ENCODE measurements at regions not wholly inside any gene's neighbourhood (a gene's known extent, or its start where the extent isn't known, plus 50 kb on each side); places are given as distances from the start of the nearest gene placed in this dataset. TPM values are rescaled to one million over a fixed set of nuclear protein-coding genes. Genes with fewer than 3 reads are reported as not detected.
"Not testable (repeated sequence)": the region's sequence is repeated elsewhere in the genome, so short reads cannot be mapped to it uniquely, and the experiment has no call there.

DNA sequence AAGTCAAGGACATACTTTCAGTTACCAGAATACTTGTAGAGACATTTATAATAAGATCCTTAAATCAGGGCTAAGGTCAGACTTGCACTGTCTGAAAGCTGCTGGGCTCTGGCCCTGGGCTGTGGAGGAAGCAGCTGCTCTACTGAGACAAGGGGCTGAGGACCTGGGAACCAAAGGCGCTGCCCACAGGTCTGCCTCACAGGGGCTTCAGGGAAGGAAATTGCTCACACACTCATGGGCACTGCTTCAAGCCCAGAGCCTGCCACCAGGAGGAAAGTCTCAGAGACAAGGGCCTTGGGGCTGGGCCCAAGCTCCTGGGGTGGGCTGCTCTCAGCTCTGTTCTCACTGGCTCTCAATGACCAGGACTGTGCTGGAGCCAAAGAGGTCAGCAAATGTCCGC lies 614.1 kb downstream of the RPIA start:
- H3K27me3 Mint-ChIP-seq, H3K36me3 Mint-ChIP-seq, DNase-seq, H3K9me3 Mint-ChIP-seq, H3K4me3 Mint-ChIP-seq, ATAC-seq, POLR2A ChIA-PET, H3K4me1 Mint-ChIP-seq, H3K27ac Mint-ChIP-seq: not testable (repeated sequence)

DNA sequence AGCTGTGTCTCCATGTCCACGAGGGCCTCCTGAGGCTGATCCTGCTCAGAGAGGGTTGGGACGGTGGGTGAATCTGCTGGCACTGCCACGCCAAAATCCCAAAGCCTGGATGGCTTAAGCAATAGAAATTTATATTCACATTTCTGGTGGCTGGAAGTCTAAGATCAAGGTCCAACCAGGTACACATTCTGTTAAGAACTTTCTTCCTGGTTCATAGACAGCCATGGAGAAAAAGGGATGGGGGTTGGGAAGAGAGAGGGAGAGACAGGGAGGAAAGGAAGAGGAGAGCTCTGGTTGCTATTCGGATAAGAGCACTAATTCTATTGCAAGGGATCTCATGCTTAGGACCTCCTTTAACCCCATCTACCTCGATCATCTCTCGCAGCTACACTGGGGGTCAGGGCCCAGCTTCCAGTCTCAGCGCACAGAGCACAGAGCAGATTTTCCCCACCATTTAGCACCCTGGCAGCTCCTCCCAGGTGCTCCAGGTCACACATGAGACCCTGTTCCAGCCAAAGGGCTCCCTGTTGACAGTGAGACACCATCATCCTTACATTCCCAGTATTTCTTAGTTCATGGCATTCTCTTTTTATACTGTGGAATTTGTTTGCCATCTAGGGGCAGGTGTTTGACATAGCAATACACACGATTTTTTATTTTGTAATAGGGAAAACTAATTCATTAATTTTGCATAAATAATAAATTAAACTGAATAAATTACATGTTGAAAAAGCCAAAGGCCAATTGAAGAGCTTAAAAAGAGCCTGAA lies 615.6 kb downstream of the RPIA start:
- H3K36me3 Mint-ChIP-seq, H3K27me3 Mint-ChIP-seq, H3K9me3 Mint-ChIP-seq, H3K4me3 Mint-ChIP-seq, DNase-seq, POLR2A ChIA-PET, ATAC-seq, H3K27ac Mint-ChIP-seq, H3K4me1 Mint-ChIP-seq: not testable (repeated sequence)

- H3K36me3 Mint-ChIP-seq, H3K4me3 Mint-ChIP-seq, DNase-seq, H3K27me3 Mint-ChIP-seq, ATAC-seq, H3K27ac Mint-ChIP-seq, POLR2A ChIA-PET, H3K4me1 Mint-ChIP-seq, H3K9me3 Mint-ChIP-seq: not testable (repeated sequence)
Observed at GRCh38 chr2:89318990-89319389, 627.5 kb downstream of the RPIA start.

DNA sequence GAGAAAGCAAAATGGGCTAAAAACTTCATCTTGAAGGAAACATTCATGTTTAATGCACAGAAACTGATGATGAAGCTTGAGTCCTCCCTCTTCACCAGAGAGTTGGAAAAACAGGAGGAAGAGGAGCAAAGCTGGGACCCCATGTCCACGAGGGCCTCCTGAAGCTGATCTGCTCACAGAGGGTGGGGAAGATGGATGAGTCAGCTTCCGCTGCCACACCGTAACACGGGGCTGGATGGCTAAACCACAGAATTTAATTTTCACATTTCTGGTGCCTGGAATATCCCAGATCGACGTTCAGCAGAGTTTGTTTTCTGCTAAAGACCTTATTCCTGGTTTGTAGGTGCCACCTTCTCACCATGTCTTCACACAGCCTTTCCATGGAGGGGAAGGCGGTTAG lies 634.4 kb downstream of the RPIA start:
- H3K27me3 Mint-ChIP-seq, POLR2A ChIA-PET, H3K36me3 Mint-ChIP-seq, ATAC-seq, H3K27ac Mint-ChIP-seq, DNase-seq, H3K4me1 Mint-ChIP-seq, H3K4me3 Mint-ChIP-seq, H3K9me3 Mint-ChIP-seq: not testable (repeated sequence)

DNA sequence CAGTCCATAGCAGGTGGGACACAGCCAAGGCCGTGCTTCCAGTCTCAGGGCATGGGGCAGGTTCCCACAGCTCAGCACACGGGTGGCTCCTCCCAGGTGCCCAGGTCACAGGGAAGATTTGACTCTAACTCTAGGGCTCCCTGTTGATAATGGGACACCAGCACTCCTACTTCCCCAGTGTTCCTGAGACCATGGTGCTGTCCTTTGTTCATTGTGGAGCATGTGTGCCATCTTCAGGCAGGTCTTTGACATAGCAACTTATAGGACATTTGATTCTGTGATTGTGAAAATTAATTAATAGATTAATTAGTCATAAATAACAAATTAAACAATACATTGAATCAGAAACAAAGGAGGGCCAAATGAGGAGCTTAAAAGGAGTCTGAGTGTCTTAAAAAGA lies 635.0 kb downstream of the RPIA start:
- not testable (repeated sequence) for DNase-seq, H3K27ac Mint-ChIP-seq

GRCh38 chr2:89328790-89329189 lies 637.3 kb downstream of the RPIA start:
- H3K27me3 Mint-ChIP-seq, POLR2A ChIA-PET: not testable (repeated sequence)

More for the DNA sequence above, 635.0 kb downstream of the RPIA start:
- H3K4me3 Mint-ChIP-seq, H3K36me3 Mint-ChIP-seq, H3K9me3 Mint-ChIP-seq, POLR2A ChIA-PET, ATAC-seq, H3K4me1 Mint-ChIP-seq, H3K27me3 Mint-ChIP-seq: not testable (repeated sequence)

More at GRCh38 chr2:89328790-89329189, 637.3 kb downstream of the RPIA start:
- not testable (repeated sequence) for ATAC-seq, H3K9me3 Mint-ChIP-seq, H3K36me3 Mint-ChIP-seq, DNase-seq, H3K4me3 Mint-ChIP-seq, H3K4me1 Mint-ChIP-seq, H3K27ac Mint-ChIP-seq

Small RNA genes in the stretch of these regions (microRNA-seq; reads per million reads assigned to microRNA genes)
- not detected for gene MIR4436A (ENCODE audit: borderline microRNAs expressed)

Data from naive thymus-derived CD8-positive, alpha-beta T cell (primary cell).